ENCODE measurements at regions not wholly inside any gene's neighbourhood (a gene's known extent, or its start where the extent isn't known, plus 50 kb on each side); places are given as distances from the start of the nearest gene placed in this dataset.

GRCh38 chr10:44157574-44157973, 227.3 kb downstream of the CXCL12 start:
- Histone ChIP-seq H3K9me3 (peaks cover 0 to 19% (median 10%) of the 10 kb centered on the region in 8 donors), H3K27me3 (replicated peaks in 1 of 7) (no peaks in the 10 kb centered on the region), H3K4me1 (no peaks in the 10 kb centered on the region), H3K27ac (no peak overlapping the region), H3K36me3 (no peaks in the 10 kb centered on the region), H3K4me3 (no peak overlapping the region)
- 87 to 100% (median 98%) methylated on average over 1 of the region's 1 CpG for WGBS, 5 donors
- TF ChIP-seq POLR2A (IDR thresholded peaks at IDR 0.05) (no peak), CTCF (IDR thresholded peaks at IDR 0.05 in 8 of 11, conservative IDR thresholded peaks at IDR 0.05 in 3 of 11) (no peak), POLR2AphosphoS5 (IDR thresholded peaks at IDR 0.05) (no peak)
- DNase-seq: no peak
- intact Hi-C loops (cut with DNase I; ENCODE audit: low total_unique reads): no loop called here

GRCh38 chr10:44154956-44155355, 229.9 kb downstream of the CXCL12 start:
- Histone ChIP-seq H3K27ac (no peak overlapping the region), H3K36me3 (no peaks in the 10 kb centered on the region), H3K4me1 (no peaks in the 10 kb centered on the region), H3K27me3 (replicated peaks in 1 of 7) (no peaks in the 10 kb centered on the region), H3K9me3 (peaks cover 0 to 41% (median 14%) of the 10 kb centered on the region in 8 donors), H3K4me3 (no peak overlapping the region)
- WGBS, 5 donors: 64 to 80% (median 67%) methylated on average over 2 of the region's 2 CpGs
- TF ChIP-seq POLR2AphosphoS5 (IDR thresholded peaks at IDR 0.05): no peak
- no peak for TF ChIP-seq CTCF (IDR thresholded peaks at IDR 0.05 in 8 of 11, conservative IDR thresholded peaks at IDR 0.05 in 3 of 11)
- no peak for TF ChIP-seq POLR2A (IDR thresholded peaks at IDR 0.05)
- no peak for DNase-seq
- intact Hi-C loops (cut with DNase I; ENCODE audit: low total_unique reads): no loop called here

GRCh38 chr10:44153918-44154670, 230.8 kb downstream of the CXCL12 start:
- WGBS, 5 donors: 76 to 92% (median 86%) methylated on average over 5 of the region's 5 CpGs
- Histone ChIP-seq H3K4me3 (no peak overlapping the region), H3K9me3 (peaks cover 0 to 41% (median 18%) of the 10 kb centered on the region in 8 donors), H3K27me3 (replicated peaks in 1 of 7) (no peaks in the 10 kb centered on the region), H3K27ac (no peak overlapping the region), H3K36me3 (no peaks in the 10 kb centered on the region), H3K4me1 (no peaks in the 10 kb centered on the region)
- intact Hi-C loops (cut with DNase I; ENCODE audit: low total_unique reads): no loop called here
- no peak for TF ChIP-seq POLR2AphosphoS5 (IDR thresholded peaks at IDR 0.05)
- TF ChIP-seq POLR2A (IDR thresholded peaks at IDR 0.05): no peak
- no peak for TF ChIP-seq CTCF (IDR thresholded peaks at IDR 0.05 in 8 of 11, conservative IDR thresholded peaks at IDR 0.05 in 3 of 11)
- no peak for DNase-seq

GRCh38 chr10:44143556-44143955, 241.3 kb downstream of the CXCL12 start:
- intact Hi-C loops (cut with DNase I; ENCODE audit: low total_unique reads): no loop called here
- H3K27ac ChIP-seq: no peak overlapping the region
- H3K9me3 ChIP-seq: peaks cover 0 to 23% (median 9%) of the 10 kb centered on the region in 8 donors
- DNase-seq: no peak
- no peaks in the 10 kb centered on the region for H3K27me3 ChIP-seq (replicated peaks in 1 of 7)
- no peaks in the 10 kb centered on the region for H3K36me3 ChIP-seq
- TF ChIP-seq POLR2A (IDR thresholded peaks at IDR 0.05) (no peak), POLR2AphosphoS5 (IDR thresholded peaks at IDR 0.05) (no peak), CTCF (IDR thresholded peaks at IDR 0.05 in 8 of 11, conservative IDR thresholded peaks at IDR 0.05 in 3 of 11) (no peak)
- H3K4me3 ChIP-seq: no peak overlapping the region
- H3K4me1 ChIP-seq: no peaks in the 10 kb centered on the region
